ENCODE measurements at regions not wholly inside any gene's neighbourhood (a gene's known extent, or its start where the extent isn't known, plus 50 kb on each side); places are given as distances from the start of the nearest gene placed in this dataset.

DNA sequence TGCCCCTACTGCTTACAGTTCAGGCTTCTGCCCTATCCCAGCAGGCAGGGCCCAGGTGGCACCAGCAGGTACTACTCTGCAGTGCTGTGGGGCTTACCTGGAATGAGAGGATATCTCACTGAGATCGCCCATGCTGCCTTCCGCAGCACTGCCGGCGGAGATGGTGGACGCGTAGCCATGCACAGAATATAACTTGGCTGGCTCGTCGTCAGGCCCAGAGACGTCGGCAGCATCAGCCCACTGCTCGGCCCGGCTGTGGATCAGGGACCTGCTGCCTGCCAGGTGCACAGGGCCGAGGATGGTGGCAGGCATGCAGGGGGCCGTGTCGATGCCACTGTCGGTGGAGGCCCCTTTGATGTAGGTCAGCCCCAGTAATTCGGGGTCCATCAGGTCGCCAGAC, 190.9 kb downstream of the SIPA1L2 start:
- TF ChIP-seq FOXK2 (IDR thresholded peaks at IDR 0.05), result no peak
- no peak for TF ChIP-seq ARNT (IDR thresholded peaks at IDR 0.05)
- TF ChIP-seq FOXA1 (IDR thresholded peaks at IDR 0.05), result no peak
- no peak for TF ChIP-seq BHLHE40 (IDR thresholded peaks at IDR 0.05; ENCODE audit: borderline replicate concordance)
- no peak for TF ChIP-seq HDGF (IDR thresholded peaks at IDR 0.05; ENCODE audit: borderline replicate concordance)
